C4-2B (cell line): ENCODE measurements at regions not wholly inside any gene's neighbourhood (a gene's known extent, or its start where the extent isn't known, plus 50 kb on each side); places are given as distances from the start of the nearest gene placed in this dataset.

Experiments used
- H3K27ac ChIP-seq: fragments of 450-650 bp; 2 replicates; pipeline ENCODE4 v1.5.1; 2017
- ZFX ChIP-seq: fragments of 450-650 bp; IDR thresholded peaks from 2 replicates; pipeline ENCODE4 v1.6.1; 2017
- TF ChIP-seq, protein P1 (sequence below): fragments of 450-650 bp; conservative IDR thresholded peaks from 2 replicates; pipeline ENCODE4 v1.5.1; 2017; ENCODE audit warnings: mild to moderate bottlenecking

DNA sequence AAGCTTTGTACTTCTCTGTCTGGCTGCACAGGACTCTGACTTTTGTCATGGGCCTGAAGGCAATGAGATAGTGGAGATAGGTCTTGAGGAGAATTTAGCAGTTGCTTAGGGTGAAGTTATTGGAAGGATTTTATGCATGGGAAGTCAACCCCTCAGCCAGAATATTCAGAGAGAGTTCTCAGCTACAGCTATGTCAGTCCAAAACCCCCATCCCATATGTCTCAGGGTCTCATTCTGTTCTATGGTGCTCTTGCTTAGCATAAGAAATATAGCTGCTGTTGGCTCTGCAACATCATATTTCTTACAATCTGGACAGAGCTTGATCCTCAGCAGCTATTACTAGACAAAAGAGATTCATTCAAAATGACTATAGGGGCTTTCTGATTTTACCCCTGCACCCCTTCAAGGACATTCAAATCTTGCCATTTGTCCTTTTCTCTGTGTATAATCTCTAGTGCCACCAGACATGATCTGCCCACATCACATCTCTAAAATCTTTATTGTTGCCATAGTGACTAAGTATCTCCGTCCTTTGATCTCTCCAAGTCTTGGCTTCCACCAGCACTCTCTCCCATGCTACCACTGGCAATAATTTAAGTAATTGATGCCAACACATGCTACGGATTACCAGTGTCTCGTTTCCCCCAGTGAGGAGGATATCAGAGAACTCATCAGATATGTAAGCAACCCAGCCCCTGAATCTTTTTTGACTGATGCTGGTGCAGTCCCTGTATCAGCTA, 327.1 kb upstream of the ISX start:
- no peak overlapping the region for H3K27ac ChIP-seq
- TF ChIP-seq ZFX = no peak
- TF ChIP-seq, protein P1, sequence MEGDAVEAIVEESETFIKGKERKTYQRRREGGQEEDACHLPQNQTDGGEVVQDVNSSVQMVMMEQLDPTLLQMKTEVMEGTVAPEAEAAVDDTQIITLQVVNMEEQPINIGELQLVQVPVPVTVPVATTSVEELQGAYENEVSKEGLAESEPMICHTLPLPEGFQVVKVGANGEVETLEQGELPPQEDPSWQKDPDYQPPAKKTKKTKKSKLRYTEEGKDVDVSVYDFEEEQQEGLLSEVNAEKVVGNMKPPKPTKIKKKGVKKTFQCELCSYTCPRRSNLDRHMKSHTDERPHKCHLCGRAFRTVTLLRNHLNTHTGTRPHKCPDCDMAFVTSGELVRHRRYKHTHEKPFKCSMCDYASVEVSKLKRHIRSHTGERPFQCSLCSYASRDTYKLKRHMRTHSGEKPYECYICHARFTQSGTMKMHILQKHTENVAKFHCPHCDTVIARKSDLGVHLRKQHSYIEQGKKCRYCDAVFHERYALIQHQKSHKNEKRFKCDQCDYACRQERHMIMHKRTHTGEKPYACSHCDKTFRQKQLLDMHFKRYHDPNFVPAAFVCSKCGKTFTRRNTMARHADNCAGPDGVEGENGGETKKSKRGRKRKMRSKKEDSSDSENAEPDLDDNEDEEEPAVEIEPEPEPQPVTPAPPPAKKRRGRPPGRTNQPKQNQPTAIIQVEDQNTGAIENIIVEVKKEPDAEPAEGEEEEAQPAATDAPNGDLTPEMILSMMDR = no peak

DNA sequence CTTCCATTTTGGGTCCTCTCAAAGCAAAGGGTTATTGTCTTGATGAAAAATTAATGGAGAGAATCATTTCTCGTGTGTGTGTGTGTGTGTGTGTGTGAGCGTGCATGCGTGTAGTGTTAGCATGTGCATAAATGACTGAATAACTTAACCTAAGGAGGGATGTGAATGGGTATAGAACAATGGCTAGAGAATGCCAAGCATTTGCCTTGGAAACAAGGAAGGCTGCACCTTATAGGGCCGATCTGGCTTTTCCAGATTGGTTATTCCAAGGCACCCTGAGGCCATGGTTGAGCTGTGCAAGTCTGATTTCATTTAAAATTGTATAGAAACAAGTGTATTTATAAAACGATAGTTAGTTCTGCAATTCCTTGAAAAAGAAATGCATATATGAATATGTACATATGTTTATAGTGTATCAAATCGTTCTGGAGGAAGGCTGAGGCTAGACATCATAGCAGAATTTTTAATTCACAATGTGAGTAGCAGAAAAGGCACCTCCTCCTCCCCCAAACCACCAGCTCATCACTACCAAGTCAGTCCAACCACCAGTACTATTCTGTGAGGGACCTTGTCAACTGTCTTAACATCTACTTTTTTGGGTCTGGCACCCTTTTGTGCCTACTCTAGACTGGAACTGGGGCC, 322.7 kb upstream of the ISX start:
- no peak overlapping the region for H3K27ac ChIP-seq
- TF ChIP-seq, protein P1 = no peak
- TF ChIP-seq ZFX = no peak

DNA sequence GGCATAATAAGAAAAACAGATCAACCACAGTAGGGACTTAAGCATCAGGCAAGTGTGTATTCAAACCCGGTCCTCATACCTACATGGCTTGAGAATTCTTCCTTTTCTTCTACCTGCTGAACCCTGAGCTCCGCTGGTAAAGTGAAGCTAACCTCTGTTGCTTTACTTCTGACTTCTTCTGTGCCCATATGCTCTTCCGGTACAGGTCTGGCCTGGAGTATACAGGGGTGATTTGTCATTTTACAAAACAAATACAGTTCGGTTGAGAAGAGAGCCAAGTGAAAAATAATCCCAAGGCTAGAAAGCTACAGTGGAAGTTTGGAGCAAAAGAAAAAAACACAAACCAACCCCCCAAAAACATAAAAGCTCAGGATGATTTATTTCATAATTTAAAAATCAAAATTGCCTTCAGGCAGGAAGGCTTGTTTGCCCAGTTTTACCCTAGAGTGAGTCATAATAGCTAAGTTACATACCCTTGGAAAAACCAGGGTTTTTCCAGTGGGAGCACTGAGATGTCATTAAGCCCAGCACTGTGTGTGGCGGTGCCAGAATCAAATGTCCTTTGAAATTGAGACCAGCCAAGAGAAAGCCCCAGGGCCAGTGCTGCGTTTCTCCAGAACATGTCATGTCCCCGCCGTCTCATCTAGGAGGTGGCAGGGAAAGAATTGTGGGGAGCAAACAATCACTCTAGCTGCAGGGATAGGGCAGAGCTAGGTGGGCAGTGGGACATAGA, 305.5 kb upstream of the ISX start:
- TF ChIP-seq, protein P1 = no peak
- no peak for TF ChIP-seq ZFX
- H3K27ac ChIP-seq = no peak overlapping the region

DNA sequence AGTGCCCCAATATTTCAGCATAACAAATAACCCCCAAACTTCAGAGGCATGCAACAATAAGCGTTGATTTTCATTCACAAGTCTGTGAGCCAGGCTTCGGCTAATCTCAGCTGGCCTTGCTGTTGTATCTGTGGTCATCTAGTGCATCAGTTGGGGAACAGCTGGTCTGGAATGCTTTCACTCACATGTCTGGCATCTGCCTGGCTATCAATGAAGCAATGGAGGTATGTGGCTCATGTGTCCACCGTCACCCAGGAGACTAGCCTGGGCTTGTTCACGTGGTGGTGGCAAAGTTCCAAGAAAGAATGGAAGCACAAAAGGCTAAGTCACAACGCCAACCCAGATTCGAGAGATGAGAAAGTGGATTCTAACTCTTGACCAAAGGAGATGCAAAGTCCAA, 304.8 kb upstream of the ISX start:
- H3K27ac ChIP-seq = no peak overlapping the region
- TF ChIP-seq, protein P1 = no peak
- no peak for TF ChIP-seq ZFX

DNA sequence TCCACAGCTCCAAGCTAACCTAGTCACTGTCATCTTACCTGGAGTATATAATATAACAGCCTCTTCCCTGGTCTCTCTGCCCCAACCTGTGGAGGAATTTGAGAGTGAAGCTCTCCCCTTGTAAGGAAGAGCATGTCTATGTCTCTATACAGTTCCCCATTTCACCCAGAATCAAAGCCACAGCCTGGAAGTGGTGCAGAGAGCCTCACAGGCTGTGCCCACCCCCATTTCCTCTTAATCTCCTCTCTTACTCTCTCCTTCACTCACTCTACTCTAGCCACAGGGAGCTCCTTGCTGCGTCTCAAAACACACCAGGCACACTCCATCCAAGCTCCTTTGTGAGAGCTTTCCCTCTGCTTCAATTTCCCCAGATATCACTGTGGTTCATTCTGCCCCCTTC, 302.5 kb upstream of the ISX start:
- TF ChIP-seq ZFX = no peak
- TF ChIP-seq, protein P1 = no peak
- H3K27ac ChIP-seq = no peak overlapping the region

DNA sequence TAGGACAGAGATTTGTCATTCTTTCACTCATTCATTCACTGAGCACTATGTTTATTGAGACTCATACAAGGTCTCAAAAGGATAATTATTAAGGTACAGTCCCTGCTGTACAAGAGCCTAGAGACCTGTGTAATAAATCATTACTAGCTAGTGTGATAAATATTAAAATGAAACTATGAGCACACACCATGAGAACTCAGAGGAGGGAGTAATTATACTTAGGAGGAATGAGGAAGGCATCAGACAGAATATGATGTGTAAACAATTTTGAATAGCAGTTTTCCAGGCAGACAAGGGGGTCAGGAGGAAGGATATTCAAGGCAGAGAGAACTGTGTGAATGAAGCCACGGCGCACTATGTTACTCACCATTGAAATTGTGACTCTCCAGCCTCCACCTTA, 300.8 kb upstream of the ISX start:
- TF ChIP-seq, protein P1 = no peak
- no peak for TF ChIP-seq ZFX

DNA sequence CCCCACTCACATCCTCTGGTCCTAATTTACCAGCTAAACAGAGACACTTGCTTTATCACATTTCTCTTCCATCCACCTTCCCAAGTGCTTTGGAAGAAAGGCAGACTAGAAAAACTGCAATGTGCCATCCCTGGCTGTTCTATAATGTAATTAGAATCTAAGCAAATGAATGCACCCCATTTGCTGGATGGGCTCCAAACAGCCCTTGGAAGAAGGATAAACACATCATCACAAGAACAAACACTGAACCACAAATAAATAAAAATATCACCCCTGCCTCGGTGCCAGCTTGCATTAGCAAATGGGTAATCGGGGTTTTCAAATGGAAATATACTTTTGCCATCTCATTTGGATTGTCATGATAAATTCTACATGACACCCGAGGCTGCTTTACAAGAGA, 296.6 kb upstream of the ISX start:
- TF ChIP-seq, protein P1 = no peak
- TF ChIP-seq ZFX = no peak
- no peak overlapping the region for H3K27ac ChIP-seq

More for the DNA sequence above, 300.8 kb upstream of the ISX start:
- no peak overlapping the region for H3K27ac ChIP-seq
